ENCODE measurements at regions not wholly inside any gene's neighbourhood (a gene's known extent, or its start where the extent isn't known, plus 50 kb on each side); places are given as distances from the start of the nearest gene placed in this dataset.

- no peak for TF ChIP-seq CHD7 (IDR thresholded peaks at IDR 0.05; ENCODE audit: low read depth, low read length)
- no peak for TF ChIP-seq ARID1B (IDR thresholded peaks at IDR 0.05)
These were observed 182.2 kb upstream of the FOXN2 start (continued) for GRCh38 chr2:48132271-48132625.

All from K562 (cell line).